A549 (cell line): ENCODE measurements at regions not wholly inside any gene's neighbourhood (a gene's known extent, or its start where the extent isn't known, plus 50 kb on each side); places are given as distances from the start of the nearest gene placed in this dataset.

ENCODE experiments used
- ATAC-seq, 2 experiments: fragments of 200-7000 bp in 1 of 2; fragments of >200 bp in 1 of 2; cut with Nextera tagmentation in 1 of 2; cut with Tn5 transposase in 1 of 2; 3 replicates each; pipeline versions ENCODE4 v1.8.0 to v1.9.1; 2018 to 2020; ENCODE audit warnings: mild to moderate bottlenecking in 1 of 2, moderate library complexity in 1 of 2
- CTCF ChIA-PET: fragments of 300-600 bp; sonication (Branson Sonifier 250); formaldehyde crosslinking; extraction: SDS; loops from one replicate; lab custom pipeline; 2021; ENCODE audit warnings: antibody characterized with exemption, inconsistent platforms; lab: Yijun Ruan, JAX
- POLR2A ChIA-PET: fragments of 350-600 bp; formaldehyde crosslinking; extraction: SDS; loops from one replicate; lab custom pipeline; 2021; ENCODE audit warnings: antibody characterized with exemption, inconsistent platforms; lab: Yijun Ruan, JAX
- DNase-seq, 2 experiments: peaks; one replicate each; pipeline versions ENCODE4 v3.0.0 to v3.0.0-alpha.2; 2011 to 2016; ENCODE audit warnings: low read depth in 1 of 2, low spot score in 1 of 2
- FAIRE-seq: peaks from 2 replicates; lab custom pipeline; 2011; peaks lifted over from hg19 to GRCh38; lab: Jason Lieb, UNC
- H3K27ac ChIP-seq, 2 experiments: fragments of >200 bp; sonication (Bioruptor Twin); formaldehyde crosslinking; 3 replicates each; pipeline ENCODE4 v1.5.1; 2016 to 2017
- H3K4me1 ChIP-seq: fragments of >200 bp; sonication (Bioruptor Twin); formaldehyde crosslinking; 3 replicates; pipeline ENCODE4 v1.6.1; 2016
- H3K4me2 ChIP-seq: fragments of >200 bp; sonication (Bioruptor Twin); formaldehyde crosslinking; 3 replicates; pipeline ENCODE4 v1.6.1; 2016
- H3K4me3 ChIP-seq: fragments of >200 bp; sonication (Bioruptor Twin); formaldehyde crosslinking; 3 replicates; pipeline ENCODE4 v1.5.1; 2016
- H3K9me3 ChIP-seq: fragments of >200 bp; sonication (Bioruptor Twin); formaldehyde crosslinking; 3 replicates; pipeline ENCODE4 v1.6.1; 2016
- BCL3 ChIP-seq: fragments of >200 bp; sonication (Bioruptor Twin); formaldehyde crosslinking; IDR thresholded peaks from 3 replicates; pipeline ENCODE4 v1.6.1; 2016
- BHLHE40 ChIP-seq: IDR thresholded peaks from 2 replicates; pipeline ENCODE4 v1.6.1; 2012; ENCODE audit warnings: low read depth, low read length, inconsistent platforms
- EHMT2 ChIP-seq: fragments of 200-600 bp; sonication (generic); IDR thresholded peaks from 2 replicates; pipeline ENCODE4 v1.6.1; 2016; ENCODE audit warnings: antibody characterized with exemption, low read depth, mild to moderate bottlenecking, moderate library complexity
- ELK1 ChIP-seq: fragments of 150-350 bp; IDR thresholded peaks from 2 replicates; pipeline ENCODE4 v1.6.1; 2014; ENCODE audit warnings: low read depth, mild to moderate bottlenecking, low read length
- ESRRA ChIP-seq: fragments of 150-350 bp; IDR thresholded peaks from 2 replicates; pipeline ENCODE4 v1.6.1; 2014; ENCODE audit warnings: mild to moderate bottlenecking, low read length, borderline replicate concordance
- FOSB ChIP-seq: fragments of 250-450 bp; sonication (Bioruptor Pico); IDR thresholded peaks from 2 replicates; pipeline ENCODE4 v1.5.0; 2020; ENCODE audit warnings: mild to moderate bottlenecking, moderate library complexity
- GATA3 ChIP-seq: IDR thresholded peaks from 2 replicates; pipeline ENCODE4 v1.6.1; 2012; ENCODE audit warnings: borderline replicate concordance
- HDAC2 ChIP-seq: fragments of 200-600 bp; sonication (generic); IDR thresholded peaks from 2 replicates; pipeline ENCODE4 v1.6.1; 2016
- HMGXB4 ChIP-seq: fragments of 250-450 bp; sonication (Bioruptor Pico); IDR thresholded peaks from 2 replicates; pipeline ENCODE4 v1.5.0; 2021; ENCODE audit warnings: mild to moderate bottlenecking, moderate library complexity, borderline replicate concordance
- HOXB13 ChIP-seq: fragments of 250-450 bp; sonication (Bioruptor Pico); IDR thresholded peaks from 2 replicates; pipeline ENCODE4 v1.5.0; 2020; ENCODE audit warnings: low read depth, mild to moderate bottlenecking, moderate library complexity
- JUN ChIP-seq, 2 experiments: fragments of >200 bp; sonication (Bioruptor Twin); formaldehyde crosslinking; IDR thresholded peaks; 2 replicates in 1 of 2; 3 replicates in 1 of 2; pipeline ENCODE4 v1.6.1; 2016 to 2017
- JUNB ChIP-seq: fragments of >200 bp; sonication (Bioruptor Twin); formaldehyde crosslinking; IDR thresholded peaks from 2 replicates; pipeline ENCODE4 v1.6.1; 2016
- MAZ ChIP-seq: fragments of 150-350 bp; IDR thresholded peaks from 2 replicates; pipeline ENCODE4 v1.6.1; 2014; ENCODE audit warnings: antibody characterized with exemption, low read depth, low read length, borderline replicate concordance
- MYC ChIP-seq: IDR thresholded peaks from 2 replicates; pipeline ENCODE4 v1.6.1; 2012; ENCODE audit warnings: mild to moderate bottlenecking, inconsistent platforms, low read length, improper control_type of control experiment, borderline replicate concordance
- POLR2A ChIP-seq: IDR thresholded peaks from 2 replicates; pipeline ENCODE4 v1.6.1; 2012; ENCODE audit warnings: mild to moderate bottlenecking, low read length
- RCOR1 ChIP-seq: fragments of 150-350 bp; IDR thresholded peaks from 2 replicates; pipeline ENCODE4 v1.6.1; 2014; ENCODE audit warnings: antibody characterized with exemption, low read length, low read depth
- RFX5 ChIP-seq: fragments of 450-650 bp; IDR thresholded peaks from 2 replicates; pipeline ENCODE4 v1.7.1; 2014; ENCODE audit warnings: antibody characterized with exemption, mild to moderate bottlenecking, moderate library complexity
- SMC3 ChIP-seq: fragments of >200 bp; sonication (Bioruptor Twin); formaldehyde crosslinking; IDR thresholded peaks from 3 replicates; pipeline ENCODE4 v1.6.1; 2018; ENCODE audit warnings: inconsistent platforms
- SREBF2 ChIP-seq: fragments of 450-650 bp; IDR thresholded peaks from 2 replicates; pipeline ENCODE4 v1.6.1; 2014; ENCODE audit warnings: mild to moderate bottlenecking, moderate library complexity
- ZNF302 ChIP-seq: fragments of 250-450 bp; sonication (Bioruptor Pico); IDR thresholded peaks from 2 replicates; pipeline ENCODE4 v1.9.0; 2021; ENCODE audit warnings: inconsistent platforms, mild to moderate bottlenecking, moderate library complexity
- ZSCAN20 ChIP-seq: fragments of 250-450 bp; sonication (Bioruptor Pico); IDR thresholded peaks from 2 replicates; pipeline ENCODE4 v1.8.0; 2022; ENCODE audit warnings: mild to moderate bottlenecking, moderate library complexity
- WGBS: methylation state at CpG from one replicate; pipeline ENCODE4 v1.1.6; 2017; ENCODE audit errors: missing lambda C conversion rate; 5-methylcytosine and 5-hydroxymethylcytosine counted together
- TF ChIP-seq, protein P1 (sequence below): fragments of 250-450 bp; sonication (Bioruptor Pico); IDR thresholded peaks from 2 replicates; pipeline ENCODE4 v1.5.0; 2020; ENCODE audit warnings: low read depth, mild to moderate bottlenecking, moderate library complexity
- TF ChIP-seq, protein P2 (sequence below): fragments of >200 bp; sonication (Bioruptor Twin); formaldehyde crosslinking; IDR thresholded peaks from 2 replicates; pipeline ENCODE4 v1.6.1; 2016

DNA sequence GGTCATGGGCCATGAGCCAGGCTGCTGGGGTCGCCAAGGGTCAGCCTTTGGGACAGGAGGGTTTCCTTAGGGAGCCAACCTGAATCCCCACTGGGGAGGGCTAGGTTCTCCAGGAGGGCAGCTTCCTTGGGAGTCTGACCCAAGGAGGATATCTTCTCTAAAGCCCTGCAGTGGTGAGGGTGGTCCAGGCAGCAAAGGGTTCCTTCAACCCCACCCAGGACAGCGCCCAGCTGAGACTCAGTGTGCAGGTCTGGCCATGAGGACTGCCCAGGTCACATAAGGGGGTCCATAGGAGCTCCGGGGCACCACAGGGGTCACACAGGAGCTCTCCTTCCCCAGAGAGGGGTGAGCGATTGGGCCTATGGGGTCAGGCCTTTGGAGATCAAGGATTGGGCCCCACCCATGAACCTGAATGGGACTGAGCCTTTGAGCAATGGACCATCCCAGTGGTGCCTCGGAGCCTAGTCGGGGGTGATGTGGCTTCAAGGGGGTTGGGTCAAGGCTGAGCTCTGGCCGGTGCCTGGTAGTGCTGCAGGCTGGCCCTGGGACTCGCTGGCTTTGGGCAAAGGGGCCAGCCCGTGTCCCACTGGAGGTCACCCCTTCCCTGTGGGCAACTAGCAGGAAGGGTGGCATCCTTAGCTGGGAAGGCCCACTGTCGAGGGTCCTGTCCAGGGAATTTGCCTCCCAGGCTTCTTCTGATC lies 216.5 kb downstream of the SNRPN start:
- no peaks in the 10 kb centered on the region for H3K9me3 ChIP-seq
- ATAC-seq: no peak
- H3K27ac ChIP-seq: no peak overlapping the region
- POLR2A ChIA-PET: no interaction called here
- no peak overlapping the region for H3K4me3 ChIP-seq
- WGBS: 29% methylated on average over 3 of the region's 10 CpGs
- H3K4me1 ChIP-seq: no peaks in the 10 kb centered on the region
- CTCF ChIA-PET: interaction anchor here (0.6 kb wide), 1 partner anchor 1196 kb away, joined by 3 read pairs; no protein-coding TSS in a partner anchor
- no peak for DNase-seq
- no peak overlapping the region for H3K4me2 ChIP-seq
- no peak for FAIRE-seq
- no peak for TF ChIP-seq ZNF302 (CRISPR knock-in tag)
- no peak for TF ChIP-seq HMGXB4 (CRISPR knock-in tag)
- no peak for TF ChIP-seq BCL3

DNA sequence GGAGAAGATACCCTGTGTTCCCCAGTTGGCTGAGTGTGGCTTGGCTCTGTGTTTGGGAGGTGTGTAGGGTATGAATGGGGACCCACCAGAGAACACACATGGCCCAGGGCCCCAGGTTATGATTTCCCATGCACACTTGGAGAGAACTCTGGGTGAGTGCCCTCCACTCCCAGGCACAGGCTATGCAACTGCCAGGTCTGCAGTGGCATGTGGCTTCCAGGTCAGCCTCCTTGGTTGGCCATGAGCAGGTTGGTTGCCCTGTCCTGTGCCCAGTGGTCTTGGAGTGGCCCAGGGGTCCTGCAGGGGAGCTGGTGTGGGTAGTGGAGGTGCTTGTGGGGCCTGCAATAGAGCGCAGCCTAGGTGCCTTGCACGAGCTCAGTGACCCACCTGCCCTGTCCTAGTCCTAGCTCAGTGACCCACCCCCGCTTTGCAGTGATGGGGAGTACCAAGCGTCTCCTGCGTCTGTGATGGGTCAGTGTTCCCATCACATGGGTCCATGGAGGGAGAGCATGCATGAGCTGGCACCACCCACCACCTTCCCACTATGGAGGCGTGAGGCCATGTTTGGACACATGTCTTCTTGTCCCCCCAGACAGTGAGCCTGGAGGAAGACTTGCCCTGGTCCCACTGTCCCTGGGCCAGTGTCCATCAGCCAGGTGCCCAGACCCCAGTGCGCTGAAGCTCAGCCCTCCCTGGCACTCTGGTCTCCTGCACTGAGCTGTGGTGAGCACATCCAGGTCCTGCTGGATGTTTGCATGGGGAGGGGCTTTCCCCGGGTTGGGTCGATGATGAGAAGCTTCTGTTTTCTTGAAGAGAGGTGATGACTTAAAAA lies 217.3 kb downstream of the SNRPN start:
- ChIA-PET CTCF (interaction anchor here (0.6 kb wide), 2 partner anchors 182 to 1197 kb away, joined by 3 read pairs; no protein-coding TSS in a partner anchor), POLR2A (no interaction called here)
- H3K27ac ChIP-seq: no peak overlapping the region
- ATAC-seq (no peak), FAIRE-seq (no peak), DNase-seq (no peak)
- H3K9me3 ChIP-seq: no peaks in the 10 kb centered on the region
- H3K4me3 ChIP-seq: no peak overlapping the region
- no peaks in the 10 kb centered on the region for H3K4me1 ChIP-seq
- H3K4me2 ChIP-seq: no peak overlapping the region
- no peak for TF ChIP-seq SMC3
- no peak for TF ChIP-seq MAZ
- TF ChIP-seq ESRRA: no peak
- TF ChIP-seq RFX5: no peak
- no peak for TF ChIP-seq SREBF2
- TF ChIP-seq GATA3: no peak
- TF ChIP-seq POLR2A: no peak
- TF ChIP-seq ELK1: no peak
- no peak for TF ChIP-seq BHLHE40
- TF ChIP-seq, protein P1, sequence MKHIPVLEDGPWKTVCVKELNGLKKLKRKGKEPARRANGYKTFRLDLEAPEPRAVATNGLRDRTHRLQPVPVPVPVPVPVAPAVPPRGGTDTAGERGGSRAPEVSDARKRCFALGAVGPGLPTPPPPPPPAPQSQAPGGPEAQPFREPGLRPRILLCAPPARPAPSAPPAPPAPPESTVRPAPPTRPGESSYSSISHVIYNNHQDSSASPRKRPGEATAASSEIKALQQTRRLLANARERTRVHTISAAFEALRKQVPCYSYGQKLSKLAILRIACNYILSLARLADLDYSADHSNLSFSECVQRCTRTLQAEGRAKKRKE (CRISPR knock-in tag): no peak
- TF ChIP-seq BCL3: no peak
- TF ChIP-seq RCOR1: no peak
- WGBS: 0% methylated on average over 3 of the region's 9 CpGs

GRCh38 chr15:25172691-25173090 lies 217.9 kb downstream of the SNRPN start:
- no peaks in the 10 kb centered on the region for H3K9me3 ChIP-seq
- no peak for FAIRE-seq
- TF ChIP-seq ZSCAN20 (CRISPR knock-in tag) (no peak), POLR2A (no peak), JUN (IDR thresholded peaks at IDR 0.05) (no peak), HOXB13 (CRISPR knock-in tag) (no peak), EHMT2 (no peak), JUNB (no peak), RFX5 (no peak), FOSB (CRISPR knock-in tag) (no peak), MYC (no peak), HDAC2 (no peak), BHLHE40 (no peak), BCL3 (no peak)
- TF ChIP-seq, protein P2, sequence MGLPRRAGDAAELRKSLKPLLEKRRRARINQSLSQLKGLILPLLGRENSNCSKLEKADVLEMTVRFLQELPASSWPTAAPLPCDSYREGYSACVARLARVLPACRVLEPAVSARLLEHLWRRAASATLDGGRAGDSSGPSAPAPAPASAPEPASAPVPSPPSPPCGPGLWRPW: no peak

More at GRCh38 chr15:25172691-25173090, 217.9 kb downstream of the SNRPN start:
- no peaks in the 10 kb centered on the region for H3K4me1 ChIP-seq
- no peak overlapping the region for H3K4me3 ChIP-seq
- CTCF ChIA-PET: interaction anchor here (0.6 kb wide), 1 partner anchor 181 kb away, joined by 3 read pairs; no protein-coding TSS in a partner anchor
- no peak overlapping the region for H3K27ac ChIP-seq
- POLR2A ChIA-PET: no interaction called here
- no peak for ATAC-seq
- no peak for DNase-seq
- WGBS: 11% methylated on average over 1 of the region's 6 CpGs
- H3K4me2 ChIP-seq: no peak overlapping the region
